HCT116 (cell line): ENCODE measurements at regions not wholly inside any gene's neighbourhood (a gene's known extent, or its start where the extent isn't known, plus 50 kb on each side); places are given as distances from the start of the nearest gene placed in this dataset.

Source experiments
- ATF3 ChIP-seq: IDR thresholded peaks from 2 replicates; pipeline ENCODE4 v1.6.1; 2012
- EZH2 ChIP-seq: fragments of 200-600 bp; sonication (generic); IDR thresholded peaks from 2 replicates; pipeline ENCODE4 v1.6.1; 2017; ENCODE audit warnings: antibody characterized with exemption, mixed run types
- EZH2phosphoT487 ChIP-seq: fragments of 200-600 bp; IDR thresholded peaks from 2 replicates; pipeline ENCODE4 v1.6.1; 2018; ENCODE audit warnings: antibody characterized with exemption, borderline replicate concordance
- POLR2A ChIP-seq: IDR thresholded peaks from 2 replicates; pipeline ENCODE4 v1.7.0; 2011; ENCODE audit warnings: borderline replicate concordance; ENCODE audit not compliant: insufficient read depth, insufficient read length; ENCODE audit errors: extremely low read depth
- POLR2AphosphoS5 ChIP-seq: IDR thresholded peaks from 2 replicates; pipeline ENCODE4 v1.6.1; 2011; ENCODE audit warnings: mild to moderate bottlenecking, low read depth, low read length, moderate library complexity
- RAD21 ChIP-seq: IDR thresholded peaks from 2 replicates; pipeline ENCODE4 v1.6.1; 2012; ENCODE audit warnings: low read depth, mild to moderate bottlenecking
- SIN3A ChIP-seq: IDR thresholded peaks from 2 replicates; pipeline ENCODE4 v1.6.1; 2012; ENCODE audit warnings: low read depth
- SP1 ChIP-seq: IDR thresholded peaks from 2 replicates; pipeline ENCODE4 v1.6.1; 2012; ENCODE audit warnings: low read depth
- YY1 ChIP-seq: IDR thresholded peaks from 2 replicates; pipeline ENCODE4 v1.6.1; 2011; ENCODE audit warnings: low read length, low read depth, moderate library complexity, mild to moderate bottlenecking; ENCODE audit not compliant: insufficient replicate concordance; ENCODE audit errors: extremely low read depth
- ZNF274 ChIP-seq: fragments of 200-500 bp; sonication (Bioruptor generic); IDR thresholded peaks from 2 replicates; pipeline ENCODE4 v1.6.1; 2014; ENCODE audit warnings: mild to moderate bottlenecking, low read depth, low read length, inconsistent platforms
- TF ChIP-seq, protein P1 (sequence below), 3 experiments: fragments of 200-600 bp in 1 of 3; sonication (generic) in 1 of 3; IDR thresholded peaks in 2 of 3; conservative IDR thresholded peaks in 1 of 3; 2 replicates each; pipeline ENCODE4 v1.5.1; 2012 to 2017; ENCODE audit warnings: low read depth in 2 of 3, low read length in 2 of 3, antibody characterized with exemption in 1 of 3, borderline replicate concordance in 1 of 3, control low read depth in 1 of 3, mild to moderate bottlenecking in 1 of 3, mixed read lengths in 1 of 3, mixed run types in 1 of 3, moderate library complexity in 1 of 3; ENCODE audit not compliant: insufficient read depth in 1 of 3

- no peak for TF ChIP-seq POLR2A
- TF ChIP-seq, protein P1, sequence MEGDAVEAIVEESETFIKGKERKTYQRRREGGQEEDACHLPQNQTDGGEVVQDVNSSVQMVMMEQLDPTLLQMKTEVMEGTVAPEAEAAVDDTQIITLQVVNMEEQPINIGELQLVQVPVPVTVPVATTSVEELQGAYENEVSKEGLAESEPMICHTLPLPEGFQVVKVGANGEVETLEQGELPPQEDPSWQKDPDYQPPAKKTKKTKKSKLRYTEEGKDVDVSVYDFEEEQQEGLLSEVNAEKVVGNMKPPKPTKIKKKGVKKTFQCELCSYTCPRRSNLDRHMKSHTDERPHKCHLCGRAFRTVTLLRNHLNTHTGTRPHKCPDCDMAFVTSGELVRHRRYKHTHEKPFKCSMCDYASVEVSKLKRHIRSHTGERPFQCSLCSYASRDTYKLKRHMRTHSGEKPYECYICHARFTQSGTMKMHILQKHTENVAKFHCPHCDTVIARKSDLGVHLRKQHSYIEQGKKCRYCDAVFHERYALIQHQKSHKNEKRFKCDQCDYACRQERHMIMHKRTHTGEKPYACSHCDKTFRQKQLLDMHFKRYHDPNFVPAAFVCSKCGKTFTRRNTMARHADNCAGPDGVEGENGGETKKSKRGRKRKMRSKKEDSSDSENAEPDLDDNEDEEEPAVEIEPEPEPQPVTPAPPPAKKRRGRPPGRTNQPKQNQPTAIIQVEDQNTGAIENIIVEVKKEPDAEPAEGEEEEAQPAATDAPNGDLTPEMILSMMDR (IDR thresholded peaks at IDR 0.05 in 2 of 3, conservative IDR thresholded peaks at IDR 0.05 in 1 of 3; ENCODE audit: borderline replicate concordance in 1 of 3, insufficient read depth in 1 of 3, low read depth in 2 of 3, low read length in 2 of 3) = no peak
- no peak for TF ChIP-seq EZH2
- TF ChIP-seq SP1 = no peak
- no peak for TF ChIP-seq SIN3A
- TF ChIP-seq YY1 = no peak
- no peak for TF ChIP-seq POLR2AphosphoS5
- no peak for TF ChIP-seq RAD21
- no peak for TF ChIP-seq ZNF274
- no peak for TF ChIP-seq ATF3
- TF ChIP-seq EZH2phosphoT487 = no peak
Measured at GRCh38 chr3:76715426-76715825, 324.5 kb upstream of the ROBO2 start.
